Limb (tissue), 2 donors: ENCODE measurements at regions not wholly inside any gene's neighbourhood (a gene's known extent, or its start where the extent isn't known, plus 50 kb on each side); places are given as distances from the start of the nearest gene placed in this dataset.

ENCODE experiments used
- DNase-seq, 2 donors: peaks; one replicate each; pipeline ENCODE4 v3.0.0-alpha.2; 2016; ENCODE audit errors: extremely low spot score in 2 of 2

DNA sequence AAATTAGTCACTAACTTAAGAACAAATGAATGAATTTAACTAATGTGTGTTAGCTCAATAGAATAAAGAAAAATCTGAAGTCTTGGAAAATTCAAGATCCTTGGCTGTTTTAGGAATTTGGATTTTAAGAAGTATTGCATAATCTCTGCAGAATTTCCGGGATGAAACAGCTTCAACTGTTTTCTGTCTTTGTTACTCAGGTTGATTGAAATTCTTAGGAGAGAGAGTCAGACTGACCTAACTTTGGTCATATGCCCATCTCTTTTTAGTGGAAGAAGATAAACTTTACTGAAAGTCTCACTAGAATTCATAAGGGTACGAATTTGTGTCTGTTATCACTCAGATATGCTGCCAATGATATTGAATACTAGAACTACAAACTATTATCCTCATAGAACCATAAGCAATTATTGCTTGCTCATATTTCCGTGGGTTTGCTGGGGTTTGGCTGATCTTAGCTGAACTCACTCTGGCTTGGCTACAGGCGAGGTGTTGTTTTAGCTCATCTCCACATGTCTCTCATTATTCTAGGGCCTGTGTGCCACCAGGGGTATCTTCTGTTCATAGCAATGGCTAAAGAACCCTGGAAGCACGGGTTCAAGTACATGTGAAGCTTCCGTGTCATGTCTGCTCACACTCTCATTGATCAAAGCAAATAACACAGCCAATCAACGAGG lies 257.4 kb upstream of the NOVA1 start:
- DNase-seq: no peak

DNA sequence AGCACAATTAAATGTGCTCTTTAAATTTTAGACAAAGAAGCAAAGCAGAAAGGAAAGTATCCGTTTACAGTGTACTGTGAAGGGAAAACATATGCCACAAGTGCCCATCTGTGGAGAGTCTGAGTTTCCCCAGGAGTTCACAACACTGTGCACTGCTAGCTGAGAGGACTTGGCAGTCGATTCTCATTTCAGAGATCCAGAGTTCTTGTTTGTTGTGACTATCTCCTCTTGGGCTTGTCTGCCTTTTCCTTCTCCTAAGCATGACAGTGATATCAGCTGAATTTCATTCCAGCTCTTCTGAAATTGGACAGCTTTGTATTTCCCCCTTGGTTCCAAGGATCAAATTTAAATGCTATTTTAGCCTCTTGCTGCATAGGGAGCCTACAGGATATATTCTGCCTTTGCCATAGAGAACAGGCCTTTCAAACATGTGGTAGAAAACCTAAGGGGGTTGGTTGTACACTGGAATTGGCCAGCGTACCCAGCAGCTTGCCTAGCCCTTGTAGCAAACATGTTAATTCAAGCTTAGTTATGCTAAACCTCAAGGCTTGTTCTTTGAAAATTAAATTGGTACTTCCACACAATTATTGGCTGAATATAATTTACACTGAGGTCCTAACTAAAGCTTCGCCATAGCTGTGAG lies 259.2 kb upstream of the NOVA1 start:
- no peak for DNase-seq

DNA sequence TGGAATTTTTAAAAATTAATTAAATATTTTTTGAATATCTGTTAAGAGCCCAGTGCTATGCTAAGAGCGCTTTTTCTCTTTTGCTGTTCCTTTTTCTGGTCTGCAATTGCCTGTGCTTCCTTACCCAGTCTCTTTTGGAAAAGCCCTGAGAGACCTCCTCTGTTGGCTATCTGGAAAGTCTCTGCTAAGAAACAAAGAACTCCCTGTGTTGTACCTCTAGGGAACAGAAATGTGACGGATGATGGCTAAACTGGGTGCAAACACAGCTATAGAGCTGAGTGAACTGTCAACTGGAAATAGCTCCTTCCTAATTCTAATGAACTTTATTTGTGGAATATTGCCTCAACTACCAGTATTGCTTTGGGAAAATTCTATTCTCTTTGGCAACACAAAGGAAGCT lies 261.6 kb upstream of the NOVA1 start:
- no peak for DNase-seq

DNA sequence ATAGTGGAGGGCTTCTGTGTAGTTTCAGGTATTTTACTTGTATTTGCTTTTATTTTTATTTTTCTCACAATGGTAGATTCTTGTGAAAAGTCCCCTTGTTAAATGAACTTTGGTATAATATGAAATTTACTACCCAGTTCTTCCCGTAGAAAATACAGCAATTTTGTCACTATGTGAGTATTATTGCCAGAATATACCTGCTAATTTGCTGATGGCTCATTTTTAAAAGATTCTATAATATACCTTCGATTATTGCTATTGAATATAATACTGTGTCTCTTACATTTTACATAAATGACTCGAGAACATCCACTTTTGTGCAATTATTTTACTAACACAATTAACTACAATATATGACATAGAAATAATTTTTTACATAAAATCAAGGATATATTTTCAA lies 262.3 kb upstream of the NOVA1 start:
- no peak for DNase-seq

DNA sequence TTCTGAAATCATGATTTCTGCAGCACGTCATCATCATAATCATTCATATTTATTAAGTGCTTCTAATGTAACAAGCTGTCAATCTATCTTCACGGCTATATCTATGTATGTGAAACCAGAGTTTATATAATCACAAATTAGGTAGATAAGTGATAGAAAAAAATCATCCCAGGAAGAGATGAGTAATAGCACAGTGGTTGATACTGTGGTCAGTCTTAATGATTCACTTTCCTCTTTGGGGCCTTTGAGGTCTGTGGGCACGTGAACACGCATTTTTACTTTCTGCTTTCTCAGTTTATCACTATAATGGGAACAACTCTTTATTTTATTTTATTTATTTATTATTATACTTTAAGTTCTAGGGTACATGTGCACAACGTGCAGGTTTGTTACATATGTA lies 265.9 kb upstream of the NOVA1 start:
- DNase-seq: no peak

DNA sequence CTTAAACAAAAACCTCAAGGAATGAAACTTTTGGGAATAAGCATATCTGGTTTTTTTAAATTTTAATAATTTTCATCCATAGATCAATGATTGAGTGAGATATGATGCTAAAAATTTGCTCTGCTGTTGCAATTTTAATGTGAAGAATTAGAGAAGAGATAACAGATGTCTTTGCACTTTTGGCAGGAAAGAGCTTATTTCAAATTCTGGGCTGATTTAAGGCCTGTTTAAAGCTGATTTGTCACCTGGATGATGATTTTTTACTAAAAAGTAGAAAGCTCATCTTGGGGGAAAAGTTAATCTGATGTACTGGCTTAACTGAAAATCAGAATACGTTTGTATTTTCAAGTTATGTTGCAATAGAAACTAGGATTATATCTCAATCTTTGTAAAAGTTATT lies 268.9 kb upstream of the NOVA1 start:
- DNase-seq: no peak

DNA sequence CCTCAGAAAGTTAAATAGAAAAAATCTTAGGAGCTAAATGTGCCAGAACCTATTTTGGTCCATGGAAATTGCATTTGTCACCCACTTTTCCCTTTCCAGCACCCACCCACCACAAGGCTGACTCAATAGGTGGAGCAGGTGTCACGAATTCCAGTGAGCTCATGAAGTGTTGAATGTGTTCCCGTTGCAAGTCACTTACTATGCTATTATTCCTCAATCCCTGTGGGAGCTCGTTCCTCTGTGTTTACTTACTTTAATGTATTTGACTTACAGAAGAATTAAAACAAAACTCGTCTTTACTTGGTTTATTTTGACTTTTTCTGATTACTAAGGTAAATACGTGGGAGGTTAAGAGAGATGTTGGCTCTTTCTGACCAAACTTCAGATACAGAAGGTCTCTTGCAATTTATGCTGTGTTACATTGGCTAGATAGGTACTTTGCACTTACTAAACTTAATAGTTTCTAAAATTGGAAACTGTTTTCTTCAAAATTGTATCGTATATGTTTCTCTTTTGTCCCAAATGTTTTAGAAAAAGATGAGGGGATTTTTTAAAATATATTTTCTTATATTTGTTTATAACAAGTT lies 269.4 kb upstream of the NOVA1 start:
- no peak for DNase-seq

DNA sequence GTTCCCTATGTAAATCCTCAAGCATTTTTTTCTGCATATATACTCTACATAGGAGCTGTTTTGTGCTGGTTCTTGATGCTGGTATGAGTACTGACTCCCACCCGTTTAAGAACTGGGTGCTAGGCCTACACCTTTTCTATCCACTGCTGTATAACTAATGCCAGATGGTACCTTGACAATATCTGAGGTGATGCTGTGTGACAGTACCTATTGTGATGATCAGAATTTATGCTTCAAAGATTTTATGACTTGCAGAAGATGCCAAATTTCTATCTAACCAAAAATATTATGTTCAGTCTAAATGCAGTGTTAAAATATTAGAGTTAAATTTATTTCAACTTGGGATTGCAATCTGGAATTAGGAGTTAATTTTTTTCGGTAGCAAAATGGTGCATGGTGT lies 272.3 kb upstream of the NOVA1 start:
- no peak for DNase-seq

DNA sequence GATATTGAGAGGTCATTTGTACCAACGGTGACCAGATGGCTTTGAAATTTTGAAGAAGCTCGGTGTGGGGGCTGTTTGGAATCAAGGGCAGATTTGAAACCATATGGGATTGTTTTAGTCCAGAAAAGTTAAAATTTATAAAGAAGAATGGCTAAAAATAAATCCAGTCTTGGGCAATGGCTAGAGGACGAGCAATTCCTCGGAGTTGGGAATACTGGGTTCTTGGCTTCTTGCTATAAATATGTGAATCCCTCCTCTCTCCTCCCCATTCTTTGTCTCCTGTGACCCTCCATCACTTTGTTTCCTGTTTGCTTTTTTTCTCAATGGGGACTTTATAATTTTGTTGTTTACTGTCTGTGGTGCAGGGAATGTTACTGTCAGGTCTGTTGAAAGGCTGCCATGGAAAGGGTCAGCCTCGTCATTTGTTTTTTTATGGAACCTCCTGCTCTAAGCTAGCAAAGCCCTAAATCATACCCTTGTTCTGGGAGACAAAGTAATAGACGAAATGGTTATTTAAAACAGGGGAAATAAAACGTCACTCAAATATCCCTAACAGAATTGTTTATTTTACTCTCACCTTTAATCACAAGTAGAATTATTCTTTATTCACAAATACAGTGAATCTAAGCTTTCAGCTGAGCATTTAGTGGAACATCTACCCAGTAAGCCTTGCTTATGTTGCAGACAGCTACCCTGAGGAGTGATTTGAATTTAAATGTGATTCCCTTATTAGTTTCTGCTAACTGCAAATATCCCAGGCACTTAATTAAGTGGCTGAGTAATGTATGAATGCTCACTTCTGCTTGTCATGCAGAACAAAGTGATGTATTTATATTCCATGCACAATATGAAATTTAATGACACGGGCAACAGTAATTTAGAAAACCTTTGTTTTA lies 273.1 kb upstream of the NOVA1 start:
- no peak for DNase-seq

DNA sequence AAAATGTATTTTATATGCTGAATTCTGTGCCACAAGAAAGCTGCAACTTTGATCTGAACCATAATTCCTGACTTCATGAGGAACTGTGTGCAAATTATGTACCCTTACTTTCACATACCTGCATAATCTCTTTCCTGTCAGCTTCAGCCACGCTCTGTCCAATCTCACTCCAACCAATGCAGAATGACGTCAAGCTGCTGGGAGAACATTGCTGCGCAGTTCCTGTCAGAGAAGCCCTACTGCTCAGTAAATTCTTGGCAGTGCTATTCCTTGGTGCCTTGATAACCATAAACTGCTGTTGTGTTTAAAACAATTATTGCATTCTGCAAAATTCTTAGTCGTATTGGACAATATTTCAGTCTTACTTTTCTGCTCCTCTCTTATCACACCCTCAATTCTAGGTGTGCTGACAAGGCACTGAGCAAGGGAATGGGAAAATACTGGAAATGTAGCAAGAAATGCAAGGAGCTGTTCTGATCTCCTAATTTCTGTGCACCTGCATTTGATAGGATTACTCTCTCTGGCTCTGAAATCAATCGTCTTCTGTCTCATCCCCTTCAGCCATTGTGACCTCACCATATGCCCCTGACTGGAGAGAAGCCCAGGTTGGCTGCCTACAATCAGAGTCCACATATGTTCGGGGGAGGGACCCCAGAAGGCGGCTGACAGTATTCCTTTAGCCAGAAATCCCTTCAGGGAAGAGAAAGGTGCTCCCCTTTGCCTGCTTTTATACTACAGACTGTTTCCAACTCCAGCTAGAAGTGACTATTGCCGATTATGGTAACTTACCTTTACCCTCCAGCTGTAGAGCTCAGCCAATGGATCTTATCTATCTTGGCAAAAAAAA lies 274.9 kb upstream of the NOVA1 start:
- DNase-seq: no peak

DNA sequence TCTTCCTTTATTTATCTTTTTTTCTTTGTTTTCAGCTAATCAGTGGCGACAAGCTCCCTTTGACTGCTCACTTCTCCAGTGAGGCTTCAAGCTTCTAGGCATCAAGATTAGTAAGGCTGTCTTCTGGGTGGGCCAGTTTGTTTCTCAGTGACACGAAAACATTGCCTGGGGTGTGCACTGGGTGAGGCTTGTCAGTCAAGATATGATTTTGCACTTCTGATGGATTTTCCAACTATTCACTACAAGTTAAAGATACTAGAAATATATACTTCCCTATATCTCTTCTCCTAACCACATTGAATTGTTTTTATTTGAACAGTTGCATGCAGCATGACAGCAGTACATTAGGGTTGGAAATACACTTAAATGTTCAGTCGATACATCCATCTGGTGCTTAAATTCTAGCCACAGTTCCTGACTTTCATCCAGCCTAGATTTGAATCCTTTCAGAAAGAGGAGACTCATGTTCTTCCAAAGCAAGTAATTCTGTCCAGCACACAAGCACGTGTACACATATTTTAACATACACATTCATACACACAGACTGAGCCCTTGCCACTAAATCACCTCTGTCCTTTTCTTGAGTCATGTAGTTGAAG lies 275.6 kb upstream of the NOVA1 start:
- no peak for DNase-seq

DNA sequence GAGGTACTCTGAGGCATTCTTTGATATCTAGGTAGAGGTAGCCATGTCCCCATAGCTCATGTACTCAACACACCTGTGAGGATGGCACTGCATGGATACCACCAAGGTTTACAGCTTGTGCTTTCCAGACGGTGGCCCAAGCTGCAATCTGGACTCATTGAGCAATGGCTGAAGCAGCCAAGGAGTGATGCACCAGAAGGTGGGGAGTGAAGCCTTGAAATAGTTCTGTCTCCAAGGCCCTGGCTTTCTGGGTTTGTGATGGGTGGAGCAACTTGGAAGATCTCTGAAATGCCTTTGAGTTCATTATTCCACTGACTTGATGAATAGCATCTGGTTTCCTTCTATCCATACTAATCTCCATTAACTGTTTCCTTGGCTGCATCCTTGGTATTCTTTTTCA lies 290.0 kb upstream of the NOVA1 start:
- no peak for DNase-seq

DNA sequence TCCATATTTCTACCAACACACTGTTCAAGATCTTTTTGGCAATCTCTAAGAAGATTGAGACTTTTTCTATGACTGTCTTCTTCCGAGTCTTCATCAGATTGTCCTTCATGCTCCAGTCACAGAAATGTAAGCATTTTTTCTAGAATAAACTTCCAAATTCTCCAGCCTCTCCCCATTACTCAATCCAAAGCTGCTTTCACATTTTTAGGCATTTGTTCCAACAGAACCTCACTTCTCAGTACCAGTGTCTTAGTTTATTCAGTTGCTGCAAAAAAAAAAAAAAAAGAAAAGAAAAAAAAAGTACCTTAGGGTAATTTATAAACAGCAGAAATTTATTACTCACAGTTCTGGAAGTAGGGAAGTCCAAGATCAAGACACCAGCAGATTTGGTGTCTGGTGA lies 290.8 kb upstream of the NOVA1 start:
- no peak for DNase-seq

DNA sequence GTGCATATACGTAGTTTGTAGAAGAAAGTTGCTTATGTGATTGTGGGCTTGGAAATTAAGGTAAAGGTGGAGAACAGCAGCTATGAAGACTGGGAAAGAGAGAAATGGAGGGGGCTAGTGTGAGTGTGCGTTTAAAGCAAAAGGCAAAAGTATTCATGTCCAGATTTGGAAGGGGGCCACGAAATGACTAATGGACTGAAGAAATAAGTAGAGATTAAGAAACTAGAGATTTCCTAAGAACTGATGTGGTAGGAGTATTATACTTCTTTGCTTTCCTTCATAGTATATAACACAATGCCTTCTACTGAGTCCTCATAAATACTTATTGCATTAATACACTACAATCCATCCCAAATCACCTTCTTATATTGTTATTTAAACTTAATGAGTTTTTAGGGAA lies 298.6 kb upstream of the NOVA1 start:
- no peak for DNase-seq

DNA sequence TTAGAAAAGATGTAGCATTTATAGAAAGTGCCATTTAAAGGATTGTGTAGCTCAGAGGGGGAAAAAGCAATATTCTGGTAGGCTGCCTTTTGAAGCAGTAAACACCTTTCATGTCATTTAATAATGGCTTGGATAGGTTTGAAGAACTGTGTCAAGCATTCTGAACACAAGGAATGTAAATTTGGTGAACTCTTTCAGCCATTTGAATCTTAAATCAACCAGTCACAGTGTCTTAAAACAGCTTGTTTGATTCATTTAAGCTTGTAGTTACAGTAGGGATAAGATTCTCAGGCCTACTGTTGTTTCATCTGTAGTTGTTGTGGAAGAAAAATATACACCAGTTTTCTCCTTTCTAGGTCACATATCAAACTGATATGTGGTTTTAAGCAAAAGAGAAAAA lies 299.4 kb upstream of the NOVA1 start:
- DNase-seq: no peak

DNA sequence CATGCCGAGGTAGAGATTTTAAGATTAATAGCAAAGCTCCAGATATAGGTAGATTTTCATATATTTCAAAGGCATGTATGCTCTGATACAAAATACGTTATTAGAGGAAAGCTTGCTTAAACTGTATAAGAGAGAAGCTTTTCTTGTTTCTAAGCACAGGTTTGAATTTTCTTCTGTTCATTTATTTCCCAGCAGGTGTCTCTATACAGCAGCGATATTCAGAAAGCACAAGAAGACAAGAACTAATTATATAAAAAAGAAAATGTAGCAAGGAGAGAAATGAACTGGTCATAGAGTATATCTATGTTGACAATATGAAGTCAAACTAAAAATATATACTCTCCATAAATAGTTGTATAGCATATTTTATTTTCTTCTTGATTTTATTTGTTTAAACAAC lies 307.4 kb upstream of the NOVA1 start:
- DNase-seq: no peak

DNA sequence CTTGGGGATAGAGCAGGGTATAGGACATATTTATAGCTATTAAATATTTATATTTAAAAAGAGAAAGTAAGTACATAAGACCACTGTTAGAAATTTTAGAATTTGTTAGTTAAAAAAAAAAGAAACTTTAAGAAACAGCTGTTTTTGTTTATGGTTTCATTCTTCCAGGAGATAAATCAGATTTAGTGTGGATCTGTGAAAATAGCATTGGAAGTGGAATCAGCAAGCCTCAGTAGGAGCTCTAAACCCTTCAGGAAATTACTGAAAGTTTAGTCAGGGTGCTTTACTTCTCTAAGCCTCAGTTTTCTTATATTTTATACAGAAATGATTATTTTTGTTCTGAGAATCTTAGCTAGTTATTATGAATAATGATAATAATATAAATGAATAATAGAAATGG lies 316.0 kb upstream of the NOVA1 start:
- no peak for DNase-seq

DNA sequence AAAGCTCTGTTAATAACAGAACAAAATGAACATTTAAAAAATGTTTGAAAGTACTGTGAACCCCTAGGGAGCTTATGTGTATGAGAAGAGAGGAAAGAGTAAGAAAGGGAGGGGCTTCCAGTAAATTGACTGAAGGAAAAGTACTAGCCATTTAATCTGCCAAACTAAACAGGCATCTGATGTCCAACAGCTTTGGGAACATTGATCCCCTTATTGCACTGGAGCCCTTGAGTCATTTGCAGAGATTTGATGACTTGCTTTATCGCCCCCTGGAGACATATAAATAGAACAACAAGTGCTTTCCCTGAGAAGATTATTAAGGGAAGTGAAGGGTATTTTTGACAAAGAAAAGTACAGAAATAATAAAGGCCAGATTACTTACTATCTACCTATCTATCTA lies 319.3 kb upstream of the NOVA1 start:
- peak in 1 of 2 donors; percentile 51 for DNase-seq

DNA sequence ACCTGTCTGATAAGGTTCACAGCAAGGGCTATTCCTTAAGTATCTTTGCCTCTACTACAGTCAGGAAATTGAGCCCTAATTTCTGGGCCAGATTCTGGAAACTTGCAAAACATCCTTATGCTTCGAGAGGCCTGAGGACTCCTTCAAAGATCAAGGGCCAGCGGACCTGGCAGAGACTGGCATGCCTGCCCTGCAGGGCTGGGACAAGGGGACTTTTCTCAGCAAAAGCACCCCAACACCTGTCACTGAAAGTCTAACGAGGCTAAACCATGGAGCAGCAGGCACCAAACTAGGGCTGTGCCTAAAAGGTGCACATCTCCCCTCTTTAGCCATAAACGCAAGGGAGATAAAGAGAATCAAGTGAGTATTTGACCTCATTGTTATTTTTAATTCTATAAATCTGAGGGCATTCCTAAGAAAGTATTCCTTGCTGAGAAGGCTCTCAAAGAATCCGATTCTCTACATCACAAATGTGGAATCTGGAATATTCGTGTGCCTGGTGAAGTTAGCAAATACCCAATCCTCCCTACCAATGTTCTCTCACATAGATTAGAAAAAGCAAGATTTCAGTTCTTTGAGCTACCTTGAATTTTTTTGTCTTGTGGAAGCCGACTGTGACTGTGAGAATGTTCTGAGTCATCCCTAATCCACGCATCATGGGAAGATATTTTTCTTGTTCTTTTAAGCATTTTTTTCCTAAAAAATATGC lies 328.2 kb upstream of the NOVA1 start:
- no peak for DNase-seq

DNA sequence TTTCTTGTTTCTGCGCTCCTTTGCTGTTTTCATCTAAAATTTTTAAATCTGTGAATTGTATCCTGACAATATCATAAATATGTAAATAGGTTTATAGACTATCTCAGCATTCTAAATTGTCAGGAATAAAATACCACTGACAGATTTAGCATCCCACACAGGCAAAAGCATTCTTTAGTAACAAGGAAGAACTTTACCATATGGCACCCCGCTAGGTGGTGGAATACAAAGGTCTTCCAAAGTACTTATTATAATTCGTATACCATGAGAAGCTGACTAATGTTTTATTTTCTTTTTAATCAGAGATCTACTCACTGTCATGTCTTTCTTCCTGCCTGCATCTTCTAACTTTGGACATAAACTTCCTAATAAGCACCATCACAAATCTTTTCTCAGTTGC lies 328.8 kb upstream of the NOVA1 start:
- no peak for DNase-seq
